ENCODE measurements at regions not wholly inside any gene's neighbourhood (a gene's known extent, or its start where the extent isn't known, plus 50 kb on each side); places are given as distances from the start of the nearest gene placed in this dataset.

DNA sequence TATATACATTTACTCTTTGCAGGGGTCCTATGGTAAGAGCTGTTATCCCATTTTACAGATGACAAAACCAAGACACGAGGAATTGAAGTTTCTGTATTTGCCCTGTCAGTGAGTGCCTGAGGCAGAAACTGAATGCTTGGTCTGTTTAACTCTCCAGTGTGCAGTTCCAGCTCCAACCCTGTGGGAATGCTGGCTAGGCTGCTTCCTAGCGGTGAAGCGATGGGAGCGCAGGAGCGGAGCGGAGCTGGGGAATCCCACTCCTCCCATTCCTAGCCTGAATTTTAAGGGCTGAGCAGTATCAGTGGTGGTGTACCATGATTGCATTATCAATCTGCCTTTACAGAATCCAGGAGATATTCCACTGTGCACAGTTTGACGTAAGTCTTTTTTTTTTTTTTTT lies 202.3 kb downstream of the LRRC70 start:
- no peaks in the 10 kb centered on the region for H3K36me3 Mint-ChIP-seq
- H3K27ac Mint-ChIP-seq: no peak overlapping the region
- H3K4me3 Mint-ChIP-seq: no peak overlapping the region
- H3K4me1 Mint-ChIP-seq: no peaks in the 10 kb centered on the region
- H3K9me3 Mint-ChIP-seq: peaks cover 9% of the 10 kb centered on the region
- no peak for TF ChIP-seq PRRX2 (CRISPR knock-in tag; IDR thresholded peaks at IDR 0.05)
- no peak for TF ChIP-seq MYBL2 (CRISPR knock-in tag; IDR thresholded peaks at IDR 0.05)
- TF ChIP-seq NFATC4 (CRISPR knock-in tag; IDR thresholded peaks at IDR 0.05): no peak
- TF ChIP-seq TCF7 (CRISPR knock-in tag; IDR thresholded peaks at IDR 0.05; ENCODE audit: low read depth): no peak
- TF ChIP-seq USF1 (CRISPR knock-in tag; IDR thresholded peaks at IDR 0.05): no peak
- H3K27me3 Mint-ChIP-seq (ENCODE audit: low read depth): no peaks in the 10 kb centered on the region; the same call in 1 of the 2 replicates
- POLR2A ChIA-PET: interaction anchor here (0.7 kb wide), 1 partner anchor 483 kb away, joined by 5 read pairs; no protein-coding TSS in a partner anchor
- ATAC-seq: peak; percentile 89
- peak; percentile 52 for DNase-seq (ENCODE audit: low spot score)
- CTCF ChIA-PET: interaction anchor here (0.6 to 4.2 kb wide), 8 partner anchors 34 to 426 kb away, joined by 3 to 30 read pairs (median 4); partner anchors contain the start of gene IPO11

GRCh38 chr5:62780230-62780629 lies 201.6 kb downstream of the LRRC70 start:
- DNase-seq (ENCODE audit: low spot score) (no peak), ATAC-seq (no peak)
- no peak overlapping the region for H3K4me3 Mint-ChIP-seq
- no peaks in the 10 kb centered on the region; the same call in 1 of the 2 replicates for H3K27me3 Mint-ChIP-seq (ENCODE audit: low read depth)
- no peaks in the 10 kb centered on the region for H3K36me3 Mint-ChIP-seq
- no peaks in the 10 kb centered on the region for H3K4me1 Mint-ChIP-seq
- H3K9me3 Mint-ChIP-seq: peaks cover 9% of the 10 kb centered on the region
- POLR2A ChIA-PET: no interaction called here
- CTCF ChIA-PET: interaction anchor here (0.6 to 4.2 kb wide), 7 partner anchors 191 to 368 kb away, joined by 3 to 30 read pairs (median 4); partner anchors contain the start of gene IPO11
- no peak overlapping the region for H3K27ac Mint-ChIP-seq
- TF ChIP-seq STAT6 (CRISPR knock-in tag; conservative IDR thresholded peaks at IDR 0.05; ENCODE audit: low read depth) (no peak), CTCF (IDR thresholded peaks at IDR 0.05) (no peak), USF2 (CRISPR knock-in tag; IDR thresholded peaks at IDR 0.05) (no peak), ATF1 (CRISPR knock-in tag; IDR thresholded peaks at IDR 0.05) (no peak), CREB1 (CRISPR knock-in tag; IDR thresholded peaks at IDR 0.05) (no peak), ZNF425 (CRISPR knock-in tag; conservative IDR thresholded peaks at IDR 0.05) (no peak), HMGA2 (CRISPR knock-in tag; IDR thresholded peaks at IDR 0.05) (no peak), SP1 (CRISPR knock-in tag; conservative IDR thresholded peaks at IDR 0.05) (no peak), ZNF138 (CRISPR knock-in tag; conservative IDR thresholded peaks at IDR 0.05) (no peak), ZNF121 (CRISPR knock-in tag; IDR thresholded peaks at IDR 0.05) (no peak), FOXP1 (CRISPR knock-in tag; IDR thresholded peaks at IDR 0.05; ENCODE audit: borderline replicate concordance) (no peak), USF1 (CRISPR knock-in tag; IDR thresholded peaks at IDR 0.05) (no peak)
